Cardiac muscle cell (in vitro differentiated cells and primary cell): ENCODE measurements at regions not wholly inside any gene's neighbourhood (a gene's known extent, or its start where the extent isn't known, plus 50 kb on each side); places are given as distances from the start of the nearest gene placed in this dataset.

Experiments
- DNase-seq, 2 donors: peaks; one replicate each; pipeline versions ENCODE4 v3.0.0 to v3.0.0-alpha.2; 2010 to 2017; ENCODE audit warnings: low read depth in 1 of 2, low spot score in 1 of 2
- H3K27ac ChIP-seq: fragments of 200-600 bp; sonication (generic); 2 replicates; pipeline ENCODE4 v1.5.1; 2016
- H3K27me3 ChIP-seq: fragments of 200-600 bp; sonication (generic); 2 replicates; pipeline ENCODE4 v1.6.0; 2016; ENCODE audit warnings: control low read depth
- H3K36me3 ChIP-seq: fragments of 200-600 bp; sonication (generic); 2 replicates; pipeline ENCODE4 v1.5.1; 2016; ENCODE audit warnings: control low read depth
- H3K4me1 ChIP-seq: fragments of 200-600 bp; sonication (generic); 2 replicates; pipeline ENCODE4 v1.8.1; 2017; ENCODE audit warnings: low read depth, mild to moderate bottlenecking, mixed run types
- H3K4me3 ChIP-seq: fragments of 200-600 bp; sonication (generic); 2 replicates; pipeline ENCODE4 v1.5.1; 2016; ENCODE audit warnings: mild to moderate bottlenecking
- H3K9me3 ChIP-seq: fragments of 200-600 bp; sonication (generic); 2 replicates; pipeline ENCODE4 v1.5.1; 2017; ENCODE audit warnings: low read depth, mild to moderate bottlenecking, control low read depth
- CTCF ChIP-seq: IDR thresholded peaks from 2 replicates; pipeline ENCODE4 v1.5.1; 2012; ENCODE audit warnings: low read depth, mild to moderate bottlenecking, low read length

DNA sequence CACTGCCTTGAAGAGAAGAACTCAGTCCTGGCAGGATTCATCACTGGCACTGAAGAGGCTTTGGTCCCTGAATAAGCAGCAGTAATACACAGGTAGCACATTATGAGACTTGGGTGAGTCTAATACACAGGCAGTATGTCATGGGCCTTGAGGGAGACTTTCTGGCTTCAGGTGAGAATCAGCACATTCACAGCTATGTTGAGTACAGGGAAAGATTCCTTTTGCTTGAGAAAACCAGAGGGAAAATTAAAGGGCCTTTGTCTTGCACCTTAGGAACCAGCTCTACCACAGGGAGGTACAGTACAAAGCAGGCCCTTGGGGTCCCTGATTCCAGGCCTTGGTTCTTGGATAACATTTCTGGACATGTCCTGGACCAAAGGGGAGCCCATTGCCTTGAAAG is 484.6 kb downstream of the RFC3 start:
- H3K9me3 ChIP-seq, result no peaks in the 10 kb centered on the region
- no peak overlapping the region for H3K4me3 ChIP-seq
- no peak for DNase-seq
- no peaks in the 10 kb centered on the region for H3K36me3 ChIP-seq
- no peaks in the 10 kb centered on the region for H3K4me1 ChIP-seq
- TF ChIP-seq CTCF, result no peak
- no peaks in the 10 kb centered on the region for H3K27me3 ChIP-seq
- H3K27ac ChIP-seq, result no peak overlapping the region

GRCh38 chr13:34303346-34303745 is 485.4 kb downstream of the RFC3 start:
- no peak for TF ChIP-seq CTCF
- Histone ChIP-seq H3K27ac (no peak overlapping the region), H3K4me3 (no peak overlapping the region)

GRCh38 chr13:34307607-34308006 is 489.7 kb downstream of the RFC3 start:
- Histone ChIP-seq H3K27me3 (no peaks in the 10 kb centered on the region), H3K36me3 (no peaks in the 10 kb centered on the region), H3K27ac (no peak overlapping the region), H3K4me1 (no peaks in the 10 kb centered on the region), H3K9me3 (no peaks in the 10 kb centered on the region), H3K4me3 (no peak overlapping the region)
- no peak for TF ChIP-seq CTCF
- DNase-seq, result no peak

More at GRCh38 chr13:34303346-34303745, 485.4 kb downstream of the RFC3 start:
- no peak for DNase-seq
- H3K9me3 ChIP-seq, result no peaks in the 10 kb centered on the region
- H3K36me3 ChIP-seq, result no peaks in the 10 kb centered on the region
- no peaks in the 10 kb centered on the region for H3K27me3 ChIP-seq
- H3K4me1 ChIP-seq, result no peaks in the 10 kb centered on the region

DNA sequence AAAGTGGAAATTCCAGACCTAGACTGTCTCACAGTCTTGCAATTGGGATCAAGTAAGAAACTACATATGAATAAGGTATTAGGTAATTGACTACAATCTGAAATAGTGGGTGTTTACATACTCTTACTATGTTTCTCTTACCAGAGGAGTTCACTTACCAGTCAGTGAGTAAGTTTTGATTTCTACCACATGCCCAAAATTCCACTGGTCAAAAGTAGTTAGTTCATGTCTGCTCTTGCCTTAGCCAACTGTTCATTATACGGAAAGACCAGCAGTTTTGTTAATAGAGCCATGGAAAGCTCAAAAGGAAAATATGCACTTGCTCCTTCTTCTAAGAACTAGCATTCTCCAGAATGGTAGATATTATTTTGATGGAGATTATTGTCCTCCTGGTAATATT is 490.8 kb downstream of the RFC3 start:
- H3K27me3 ChIP-seq, result no peaks in the 10 kb centered on the region
- H3K4me3 ChIP-seq, result no peak overlapping the region
- no peak for TF ChIP-seq CTCF
- no peaks in the 10 kb centered on the region for H3K36me3 ChIP-seq
- no peaks in the 10 kb centered on the region for H3K4me1 ChIP-seq
- DNase-seq, result no peak
- no peak overlapping the region for H3K27ac ChIP-seq
- no peaks in the 10 kb centered on the region for H3K9me3 ChIP-seq

DNA sequence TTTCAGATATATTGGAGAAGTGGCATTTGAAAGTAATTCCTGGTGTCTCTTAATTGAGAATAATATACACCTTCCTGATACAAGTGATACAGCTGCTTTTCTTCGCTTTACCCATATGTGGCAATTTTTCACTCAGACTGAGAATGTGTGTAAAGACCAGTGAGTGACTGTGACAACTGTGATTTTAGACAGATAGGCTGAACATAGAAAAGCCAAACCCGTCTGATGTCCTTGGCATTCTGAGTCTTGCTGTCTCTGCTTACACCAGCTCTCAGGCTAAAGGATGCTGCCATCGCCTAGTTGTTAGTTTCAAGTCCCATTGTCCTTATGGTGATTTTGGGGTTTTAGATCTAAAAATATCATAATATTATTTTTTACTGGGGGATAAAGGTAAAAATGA is 492.6 kb downstream of the RFC3 start:
- DNase-seq, result no peak
- H3K27me3 ChIP-seq, result no peaks in the 10 kb centered on the region
- H3K4me3 ChIP-seq, result no peak overlapping the region
- no peaks in the 10 kb centered on the region for H3K9me3 ChIP-seq
- H3K27ac ChIP-seq, result no peak overlapping the region
- no peak for TF ChIP-seq CTCF
- H3K36me3 ChIP-seq, result no peaks in the 10 kb centered on the region
- no peaks in the 10 kb centered on the region for H3K4me1 ChIP-seq

GRCh38 chr13:34311251-34311650 is 493.3 kb downstream of the RFC3 start:
- Histone ChIP-seq H3K36me3 (no peaks in the 10 kb centered on the region), H3K4me3 (no peak overlapping the region), H3K27me3 (no peaks in the 10 kb centered on the region), H3K4me1 (no peaks in the 10 kb centered on the region), H3K9me3 (no peaks in the 10 kb centered on the region), H3K27ac (no peak overlapping the region)
- no peak for DNase-seq
- no peak for TF ChIP-seq CTCF
